Lung (tissue), 11 donors: ENCODE measurements at regions not wholly inside any gene's neighbourhood (a gene's known extent, or its start where the extent isn't known, plus 50 kb on each side); places are given as distances from the start of the nearest gene placed in this dataset.

Experiments
- ATAC-seq: fragments of 200-7000 bp; cut with Tn5 transposase; one replicate; pipeline ENCODE4 v1.9.1; 2020; ENCODE audit warnings: moderate number of reproducible peaks; ENCODE audit not compliant: insufficient read depth, low FRiP score
- DNase-seq, 3 donors: peaks; one replicate each; pipeline ENCODE4 v3.0.0-alpha.2; 2013 to 2017
- H3K27ac ChIP-seq, 2 donors: one replicate each; pipeline ENCODE4 v1.5.1; 2013; ENCODE audit warnings: mild to moderate bottlenecking in 2 of 2, moderate library complexity in 2 of 2, control low read depth in 1 of 2, inconsistent platforms in 1 of 2, low read depth in 1 of 2, low read length in 1 of 2
- H3K27me3 ChIP-seq, 3 donors: one replicate each; pipeline ENCODE4 v1.5.1; 2013; ENCODE audit warnings: low read length in 2 of 3; ENCODE audit not compliant: control insufficient read depth in 3 of 3, insufficient read depth in 3 of 3
- H3K36me3 ChIP-seq, 4 donors: one replicate each; pipeline ENCODE4 v1.5.1; 2013; ENCODE audit warnings: low read length in 4 of 4, mild to moderate bottlenecking in 1 of 4, moderate library complexity in 1 of 4; ENCODE audit not compliant: control insufficient read depth in 4 of 4, insufficient read depth in 4 of 4
- H3K4me1 ChIP-seq, 5 donors: one replicate each; pipeline ENCODE4 v1.5.1; 2013; ENCODE audit warnings: low read length in 5 of 5, mild to moderate bottlenecking in 2 of 5, moderate library complexity in 1 of 5; ENCODE audit not compliant: control insufficient read depth in 5 of 5, insufficient read depth in 5 of 5
- H3K4me3 ChIP-seq: one replicate; pipeline ENCODE4 v1.5.1; 2013; ENCODE audit warnings: mild to moderate bottlenecking, control low read depth, moderate library complexity
- H3K9ac ChIP-seq, 2 donors: one replicate each; pipeline ENCODE4 v1.5.1; 2013; ENCODE audit warnings: low read length in 2 of 2, control low read depth in 1 of 2; ENCODE audit not compliant: insufficient read depth in 1 of 2
- H3K9me3 ChIP-seq, 4 donors: one replicate each; pipeline ENCODE4 v1.5.1; 2013; ENCODE audit warnings: low read length in 3 of 4, mild to moderate bottlenecking in 1 of 4, moderate library complexity in 1 of 4; ENCODE audit not compliant: control insufficient read depth in 4 of 4, insufficient read depth in 3 of 4
- CTCF ChIP-seq: IDR thresholded peaks from 2 replicates; pipeline ENCODE4 v1.5.1; 2012; ENCODE audit warnings: mild to moderate bottlenecking; ENCODE audit errors: control extremely low read depth, extremely low read depth
- WGBS, 2 donors: extraction: QIAGEN DNeasy Blood & Tissue Kit; methylation state at CpG; one replicate each; pipeline ENCODE4 v1.1.7; 2013; 5-methylcytosine and 5-hydroxymethylcytosine counted together
- donor health status: control.
- donor health status: control.
- donor health status: Bipolar disorder and iron deficiency.
- donor health status: healthy.
- donor health status: DM: yes; HTN: yes; CAD: no.

- no peak for TF ChIP-seq CTCF
- Histone ChIP-seq H3K4me3 (no peak overlapping the region), H3K27ac (no peak overlapping the region), H3K27me3 (peaks cover 0 to 75% (median 34%) of the 10 kb centered on the region in 3 donors), H3K9ac (no peak overlapping the region), H3K4me1 (peaks cover 0 to 4% (median 0%) of the 10 kb centered on the region in 5 donors), H3K9me3 (peaks cover 0 to 2% (median 0%) of the 10 kb centered on the region in 4 donors), H3K36me3 (no peaks in the 10 kb centered on the region)
- ATAC-seq (no peak), DNase-seq (no peak)
- 66 to 72% methylated on average over 2 of the region's 2 CpGs for WGBS, 2 donors
Measured at GRCh38 chrX:15985937-15986336, 131.3 kb upstream of the AP1S2 start.

GRCh38 chrX:15983034-15983433, 128.4 kb upstream of the AP1S2 start:
- H3K9me3 ChIP-seq: peaks cover 0 to 2% (median 0%) of the 10 kb centered on the region in 4 donors
- WGBS, 2 donors: 94 to 100% methylated on average over 1 of the region's 1 CpG
- no peak for TF ChIP-seq CTCF
- no peak overlapping the region for H3K4me3 ChIP-seq
- DNase-seq (no peak), ATAC-seq (no peak)
- peaks cover 0 to 60% (median 42%) of the 10 kb centered on the region in 3 donors for H3K27me3 ChIP-seq
- H3K9ac ChIP-seq: no peak overlapping the region
- H3K4me1 ChIP-seq: no peaks in the 10 kb centered on the region
- H3K36me3 ChIP-seq: no peaks in the 10 kb centered on the region
- H3K27ac ChIP-seq: no peak overlapping the region

- H3K27ac ChIP-seq: no peak overlapping the region
- H3K9ac ChIP-seq: no peak overlapping the region
- no peak overlapping the region for H3K4me3 ChIP-seq
- TF ChIP-seq CTCF: no peak
- 8 to 35% methylated on average over 3 of the region's 3 CpGs for WGBS, 2 donors
- peaks cover 0 to 2% (median 0%) of the 10 kb centered on the region in 4 donors for H3K9me3 ChIP-seq
- H3K36me3 ChIP-seq: no peaks in the 10 kb centered on the region
- peaks cover 0 to 57% (median 49%) of the 10 kb centered on the region in 3 donors for H3K27me3 ChIP-seq
- peaks cover 0 to 1% (median 0%) of the 10 kb centered on the region in 5 donors for H3K4me1 ChIP-seq
- ATAC-seq (no peak), DNase-seq (peak in 2 of 3 donors; percentile 4 to 16)
Measured at GRCh38 chrX:15977644-15978043, 123.0 kb upstream of the AP1S2 start.

GRCh38 chrX:15976396-15976795, 121.8 kb upstream of the AP1S2 start:
- TF ChIP-seq CTCF: no peak
- H3K9me3 ChIP-seq: peaks cover 0 to 2% (median 0%) of the 10 kb centered on the region in 4 donors
- H3K27ac ChIP-seq: no peak overlapping the region
- 45 to 70% methylated on average over 1 of the region's 1 CpG for WGBS, 2 donors
- H3K4me1 ChIP-seq: peaks cover 0 to 1% (median 0%) of the 10 kb centered on the region in 5 donors
- no peak for ATAC-seq
- H3K27me3 ChIP-seq: peaks cover 0 to 49% (median 42%) of the 10 kb centered on the region in 3 donors
- no peak for DNase-seq
- no peak overlapping the region for H3K4me3 ChIP-seq
- H3K36me3 ChIP-seq: no peaks in the 10 kb centered on the region
- H3K9ac ChIP-seq: no peak overlapping the region
